ENCODE measurements at regions not wholly inside any gene's neighbourhood (a gene's known extent, or its start where the extent isn't known, plus 50 kb on each side); places are given as distances from the start of the nearest gene placed in this dataset.
"Not testable (repeated sequence)": the region's sequence is repeated elsewhere in the genome, so short reads cannot be mapped to it uniquely, and the experiment has no call there.

DNA sequence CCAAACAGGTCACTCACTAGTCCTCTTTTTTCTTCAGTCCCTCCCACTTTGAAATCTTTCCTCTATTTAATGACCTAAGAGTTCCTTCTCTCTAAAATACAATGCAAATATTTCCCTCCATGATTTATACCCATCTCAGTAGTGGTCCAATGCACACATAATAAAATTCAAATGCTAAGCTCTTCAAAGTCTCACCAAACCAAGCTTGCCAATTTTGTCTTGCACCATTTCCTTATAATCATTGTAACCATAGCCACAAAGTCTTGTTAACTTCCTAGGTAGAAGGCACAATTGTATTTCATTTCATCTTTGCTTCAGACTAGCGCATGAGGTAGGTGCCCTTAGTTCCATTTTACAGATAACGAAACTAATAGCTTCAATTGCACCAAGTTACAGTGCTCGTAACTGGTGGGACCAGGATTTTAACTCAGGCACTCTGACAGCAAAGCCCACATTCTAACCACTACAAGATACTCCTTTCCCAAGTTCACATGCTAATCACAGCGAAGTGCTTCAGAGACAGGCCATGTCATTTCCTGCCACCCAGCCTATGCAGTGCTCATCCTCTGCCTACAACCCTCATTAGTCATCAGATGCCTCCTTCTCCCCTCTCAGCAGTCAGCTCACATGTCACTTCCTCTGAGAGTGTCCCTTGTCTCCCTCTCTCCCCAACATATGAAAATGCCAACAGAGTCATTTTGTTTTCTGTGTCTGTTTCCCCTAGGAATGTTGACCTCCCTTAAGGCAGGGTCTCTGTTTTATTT lies 66.9 kb upstream of the PPARGC1A start:
- DNase-seq (ENCODE audit: low spot score) = no peak

DNA sequence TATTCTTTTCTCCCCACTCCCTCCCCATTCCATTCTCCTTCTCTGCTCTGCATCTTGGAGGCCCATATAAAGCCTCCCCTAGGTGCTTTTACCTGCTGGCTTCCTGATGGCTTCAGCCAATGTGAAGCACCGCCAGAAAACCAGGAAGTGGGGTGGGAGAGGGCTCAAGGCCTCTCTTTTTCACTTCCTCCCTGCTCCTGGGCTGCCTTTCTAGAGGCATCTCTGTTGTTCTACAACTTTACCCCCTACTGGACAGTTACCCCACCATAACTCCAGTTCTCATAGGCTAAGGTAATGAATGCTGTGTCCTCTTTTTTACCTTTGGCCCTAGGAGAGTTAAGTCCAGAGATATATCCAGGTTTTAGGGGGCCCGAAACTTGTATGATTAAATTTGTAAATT lies 62.4 kb upstream of the PPARGC1A start:
- no peak for DNase-seq (ENCODE audit: low spot score)

DNA sequence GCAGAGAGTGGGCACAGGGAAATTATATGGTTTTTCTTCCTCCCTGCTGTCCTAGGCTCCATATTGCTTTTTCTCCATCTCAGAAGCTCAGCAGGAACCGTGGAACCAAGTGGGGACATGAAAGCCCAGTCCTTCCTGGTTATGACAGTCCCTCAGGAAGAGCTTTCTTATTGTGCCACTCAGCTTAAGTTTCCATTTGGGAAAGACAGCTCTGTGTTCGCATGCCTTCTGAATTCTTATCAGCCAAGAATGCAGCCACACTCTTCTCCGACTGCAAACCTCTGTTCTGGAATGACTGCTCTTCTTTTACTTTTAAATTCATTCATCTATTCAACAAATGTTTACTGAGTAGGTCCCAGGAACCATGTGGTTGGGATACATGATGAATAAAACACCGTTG lies 58.0 kb upstream of the PPARGC1A start:
- DNase-seq (ENCODE audit: low spot score) = no peak

DNA sequence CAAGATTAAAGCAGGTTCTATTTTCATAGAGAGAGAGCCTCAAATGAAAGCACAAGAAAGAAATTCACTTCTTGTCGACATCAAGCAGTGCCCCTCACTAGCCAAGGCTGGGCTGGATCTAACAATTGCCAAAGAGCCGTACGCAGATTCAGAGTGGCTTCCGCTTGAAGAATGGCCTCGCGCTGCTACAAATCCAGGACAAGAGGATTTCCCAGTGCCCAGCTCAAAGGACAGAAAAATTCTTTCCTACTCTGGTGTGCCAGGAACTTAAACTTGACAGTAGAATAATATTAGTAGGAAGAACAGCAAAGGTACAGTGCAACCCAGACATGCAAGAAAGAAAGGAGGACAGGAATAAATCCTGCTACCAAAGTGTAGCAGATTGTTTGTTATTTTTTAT lies 56.5 kb upstream of the PPARGC1A start:
- DNase-seq (ENCODE audit: low spot score) = no peak

DNA sequence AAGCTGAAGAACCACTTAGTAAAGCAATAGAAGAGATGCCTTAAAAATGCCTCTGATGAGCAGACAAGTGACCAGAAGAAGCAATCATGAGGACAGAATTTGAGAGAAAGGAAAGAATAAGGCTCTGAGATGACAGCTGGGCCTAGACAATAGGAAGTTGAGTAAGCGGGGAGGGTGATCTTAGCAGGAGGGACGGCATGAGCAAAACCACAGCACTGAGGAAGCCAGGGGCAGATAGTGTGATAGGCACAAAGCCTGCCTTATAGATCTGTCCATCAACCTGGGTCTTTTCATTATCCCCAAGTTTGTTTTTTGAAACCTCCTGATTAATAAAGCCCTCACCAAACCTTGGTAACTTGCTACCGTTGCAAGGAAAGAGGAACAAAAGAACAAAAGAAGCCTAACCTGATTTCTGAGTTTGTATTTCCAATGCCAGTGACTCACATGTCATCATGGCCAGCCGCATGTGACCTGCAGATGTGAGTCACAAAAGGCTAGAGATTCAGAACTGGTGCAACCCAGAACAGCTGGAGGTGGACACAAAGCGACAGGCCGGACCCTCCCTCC lies 55.7 kb upstream of the PPARGC1A start:
- DNase-seq (ENCODE audit: low spot score) = no peak

DNA sequence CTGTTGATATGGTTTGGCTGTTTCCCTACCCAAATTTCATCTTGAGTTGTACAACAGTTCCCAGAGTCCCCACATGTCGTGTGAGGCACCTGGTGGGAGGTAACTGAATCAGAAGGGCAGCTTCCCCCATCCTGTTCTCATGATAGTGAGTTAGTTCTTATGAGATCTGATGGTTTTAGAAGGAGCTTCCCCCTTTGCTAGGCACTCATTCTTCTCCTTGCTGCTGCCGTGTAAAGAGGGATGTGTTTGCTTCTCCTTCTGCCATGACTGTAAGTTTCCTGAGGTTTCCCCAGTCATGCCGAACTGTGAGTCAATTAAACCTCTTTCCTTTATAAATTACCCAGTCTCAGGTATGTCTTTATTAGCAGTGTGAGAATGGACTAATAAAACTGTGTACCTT lies 54.7 kb upstream of the PPARGC1A start:
- DNase-seq (ENCODE audit: low spot score) = not testable (repeated sequence)

DNA sequence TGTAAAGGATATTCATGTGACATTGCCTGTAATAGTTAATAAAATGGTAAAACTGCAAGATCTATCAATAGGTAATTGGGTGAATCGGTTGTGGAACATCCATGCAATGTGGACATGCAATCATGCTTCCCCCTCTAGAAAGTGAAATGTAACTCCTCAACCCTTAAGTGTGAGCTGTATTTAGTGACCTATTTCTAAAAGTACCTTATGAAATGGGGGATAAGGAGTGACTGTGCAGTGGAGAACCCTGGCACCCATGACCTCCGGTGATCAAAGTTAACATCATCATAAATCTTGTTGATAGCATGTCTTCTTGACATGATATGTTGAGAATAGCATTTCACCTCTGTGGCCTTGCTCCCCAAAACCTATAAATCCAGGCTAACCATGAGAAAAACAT lies 53.6 kb upstream of the PPARGC1A start:
- no peak for DNase-seq (ENCODE audit: low spot score)

DNA sequence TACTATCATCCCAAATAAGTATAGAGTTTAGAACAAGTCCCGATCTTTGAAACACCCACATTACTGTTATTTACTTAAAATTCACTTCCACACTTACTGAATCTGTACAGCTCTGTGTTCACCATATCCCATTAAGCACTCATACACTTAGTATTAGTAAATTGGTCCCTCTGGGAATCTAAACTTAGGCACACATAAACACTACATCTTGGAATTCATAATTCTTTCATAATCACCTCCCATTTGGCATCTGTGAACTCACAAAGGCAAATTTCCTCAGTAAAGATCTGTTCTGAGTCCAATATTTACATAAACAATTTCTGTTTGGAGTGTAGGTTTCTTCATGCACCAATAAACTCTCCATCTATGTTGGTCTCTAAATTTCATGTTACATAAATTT lies 52.6 kb upstream of the PPARGC1A start:
- DNase-seq (ENCODE audit: low spot score) = no peak
